ELF-1 (cell line): ENCODE measurements at regions not wholly inside any gene's neighbourhood (a gene's known extent, or its start where the extent isn't known, plus 50 kb on each side); places are given as distances from the start of the nearest gene placed in this dataset.

ENCODE experiments used
- DNase-seq: peaks from one replicate; pipeline ENCODE4 v3.0.0-alpha.2; 2016; ENCODE audit warnings: low read depth, low spot score

- DNase-seq, result no peak
Measured at GRCh38 chr5:167649471-167649870, 642.0 kb upstream of the WWC1 start.

GRCh38 chr5:167652690-167653089 is 638.8 kb upstream of the WWC1 start:
- DNase-seq, result no peak

DNA sequence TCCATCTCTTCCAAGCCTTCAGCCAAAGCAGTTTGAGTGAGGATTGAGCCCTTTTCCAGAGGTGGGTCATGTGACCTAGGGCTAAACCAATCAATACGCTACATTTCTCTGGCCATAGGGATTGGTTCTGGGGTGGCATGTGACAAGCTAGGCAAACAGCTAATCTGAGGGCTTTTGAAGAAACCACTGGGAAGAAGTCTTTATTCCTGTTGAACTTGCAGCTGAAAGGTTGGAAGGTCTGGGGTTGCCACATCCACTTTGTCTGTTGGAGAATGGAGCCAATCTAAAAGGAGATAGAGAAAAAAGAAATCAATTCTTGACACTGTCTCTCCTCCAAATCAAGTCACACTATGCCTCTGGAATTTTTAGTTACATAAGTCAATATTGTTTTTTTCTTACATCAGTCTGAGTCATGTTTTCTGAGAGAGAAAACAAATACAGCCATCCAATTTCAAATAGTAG is 637.8 kb upstream of the WWC1 start:
- DNase-seq, result no peak

- no peak for DNase-seq
Measured at GRCh38 chr5:167657016-167657415, 634.4 kb upstream of the WWC1 start.

DNA sequence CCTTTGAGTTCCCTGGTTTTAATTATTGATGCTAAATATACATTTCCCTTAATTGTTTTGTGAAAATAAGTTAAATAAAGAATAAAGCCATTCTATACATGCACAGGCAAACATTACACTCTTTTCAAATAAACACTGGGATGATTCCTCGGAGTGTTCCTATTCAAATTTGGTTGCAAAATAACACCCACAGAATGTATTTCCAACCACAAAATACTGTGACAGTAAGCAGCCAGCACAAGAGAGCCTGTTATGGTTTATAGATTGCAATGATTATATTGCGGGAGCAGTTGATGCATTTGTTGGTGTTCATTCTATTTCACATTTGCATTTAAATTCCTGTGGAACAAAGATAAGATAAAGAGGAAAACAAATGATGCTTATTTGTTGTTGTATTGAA is 632.6 kb upstream of the WWC1 start:
- no peak for DNase-seq

- no peak for DNase-seq
Measured at GRCh38 chr5:167661605-167662004, 629.8 kb upstream of the WWC1 start.

DNA sequence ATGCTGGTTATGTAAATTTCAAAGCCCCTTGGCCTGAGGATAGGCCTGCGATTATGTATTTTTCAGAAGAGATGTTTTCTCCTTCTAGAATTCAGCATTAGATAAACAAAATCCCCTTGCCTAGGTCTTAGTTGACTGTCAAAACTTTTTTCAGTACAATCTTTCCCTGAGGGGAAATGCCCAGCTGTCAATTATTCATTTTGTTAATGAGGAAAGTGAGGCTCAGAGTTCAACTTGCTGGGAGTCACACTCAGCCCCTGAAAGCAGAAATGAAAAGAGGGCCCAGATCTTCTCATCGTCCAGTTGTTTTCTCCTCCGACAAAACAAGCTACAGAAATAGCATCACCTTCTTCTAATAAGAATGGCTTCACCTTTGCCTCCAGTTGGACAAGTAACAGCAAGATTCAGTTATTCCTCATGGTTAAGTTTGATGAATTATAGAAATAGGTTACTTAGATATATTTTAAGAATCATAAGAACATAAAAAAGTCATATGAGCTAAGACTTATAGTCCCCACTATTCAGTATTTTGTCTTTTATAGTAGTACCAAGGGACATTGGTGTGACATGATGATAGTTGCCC is 627.1 kb upstream of the WWC1 start:
- no peak for DNase-seq

GRCh38 chr5:167665841-167666375 is 625.5 kb upstream of the WWC1 start:
- DNase-seq, result no peak

- DNase-seq, result no peak
Measured at GRCh38 chr5:167671176-167671575, 620.3 kb upstream of the WWC1 start.

DNA sequence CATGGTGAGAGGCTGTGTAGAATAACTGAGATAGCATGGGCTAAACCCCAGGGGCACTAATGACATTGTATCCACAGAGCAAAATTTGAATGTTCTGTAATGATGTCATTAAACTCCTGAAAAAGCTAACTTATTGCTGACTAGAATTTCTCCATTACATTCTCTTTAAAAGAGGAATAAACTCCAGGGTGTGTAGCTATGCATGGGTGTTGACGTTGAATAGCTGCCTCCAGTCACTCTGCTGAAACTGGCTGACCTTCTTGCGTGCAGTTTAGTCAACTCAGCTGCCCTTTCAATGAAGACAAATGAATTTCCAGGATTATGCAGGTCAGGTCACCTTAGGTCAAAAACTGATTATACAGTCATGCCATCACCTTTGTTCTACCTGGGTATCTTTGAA is 617.5 kb upstream of the WWC1 start:
- no peak for DNase-seq

GRCh38 chr5:167678481-167678880 is 613.0 kb upstream of the WWC1 start:
- DNase-seq, result peak; percentile 9

GRCh38 chr5:167684251-167684650 is 607.2 kb upstream of the WWC1 start:
- no peak for DNase-seq

GRCh38 chr5:167688341-167689130 is 602.9 kb upstream of the WWC1 start:
- no peak for DNase-seq

- DNase-seq, result no peak
Measured at GRCh38 chr5:167694325-167695147, 596.9 kb upstream of the WWC1 start.

GRCh38 chr5:167696558-167697314 is 594.7 kb upstream of the WWC1 start:
- DNase-seq, result peak; percentile 23

DNA sequence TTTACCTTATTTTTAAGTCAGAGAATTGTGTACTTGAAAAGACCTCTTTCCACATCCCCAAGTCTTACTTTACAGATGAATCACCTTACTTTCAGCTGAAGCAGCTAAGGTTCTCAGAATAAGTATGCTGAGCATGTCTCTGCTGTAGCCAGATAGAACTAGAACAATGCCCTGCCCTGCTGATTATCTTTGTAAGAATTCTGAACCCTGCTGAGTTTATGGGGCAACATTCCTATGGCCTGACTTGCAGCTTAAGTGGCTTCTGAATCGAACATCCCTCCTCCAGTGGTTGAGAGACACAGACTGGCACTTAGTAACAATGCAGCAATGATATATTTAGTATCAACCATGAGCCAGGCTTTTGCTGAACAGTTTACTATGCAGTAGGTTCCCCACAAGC is 592.0 kb upstream of the WWC1 start:
- peak; percentile 84 for DNase-seq

DNA sequence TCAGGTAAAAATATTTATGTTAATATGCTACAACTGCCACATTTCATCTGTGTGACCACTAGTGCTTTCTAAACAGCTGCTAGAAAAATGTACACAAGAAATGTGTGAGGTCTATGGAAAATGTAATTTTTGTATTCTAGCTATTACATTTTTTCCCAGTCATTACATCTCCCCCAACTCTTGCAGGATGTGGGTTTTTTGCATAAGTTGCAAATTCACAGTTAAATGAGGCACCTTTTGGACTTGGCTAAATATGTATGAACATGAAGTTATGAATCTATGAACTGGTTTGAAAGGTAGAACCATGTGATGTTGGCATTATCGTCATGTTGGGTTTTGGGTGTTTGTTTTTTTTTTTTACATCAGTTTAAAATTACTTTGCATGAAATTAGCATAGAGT is 590.4 kb upstream of the WWC1 start:
- DNase-seq, result no peak

GRCh38 chr5:167702014-167702413 is 589.4 kb upstream of the WWC1 start:
- DNase-seq, result no peak

DNA sequence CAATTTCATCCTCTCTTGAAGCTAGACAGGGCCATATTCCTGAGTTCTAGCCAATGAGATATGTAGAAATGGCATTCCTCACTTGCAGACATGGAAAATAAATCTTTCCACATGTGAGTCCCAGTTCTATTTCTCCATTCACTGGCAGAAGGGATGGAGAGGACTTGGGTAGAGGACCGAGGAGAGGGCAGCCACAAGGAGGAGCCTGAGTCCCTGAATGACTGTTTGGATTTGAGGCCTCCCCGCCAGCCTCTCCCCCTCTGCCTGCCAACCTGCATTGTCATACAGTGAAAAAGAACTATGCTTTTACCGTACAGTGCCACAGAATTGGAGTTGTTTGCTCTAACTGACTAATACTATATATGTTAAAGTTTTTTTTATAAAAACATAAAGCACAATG is 583.0 kb upstream of the WWC1 start:
- DNase-seq, result no peak

GRCh38 chr5:167709625-167710024 is 581.8 kb upstream of the WWC1 start:
- DNase-seq, result no peak

DNA sequence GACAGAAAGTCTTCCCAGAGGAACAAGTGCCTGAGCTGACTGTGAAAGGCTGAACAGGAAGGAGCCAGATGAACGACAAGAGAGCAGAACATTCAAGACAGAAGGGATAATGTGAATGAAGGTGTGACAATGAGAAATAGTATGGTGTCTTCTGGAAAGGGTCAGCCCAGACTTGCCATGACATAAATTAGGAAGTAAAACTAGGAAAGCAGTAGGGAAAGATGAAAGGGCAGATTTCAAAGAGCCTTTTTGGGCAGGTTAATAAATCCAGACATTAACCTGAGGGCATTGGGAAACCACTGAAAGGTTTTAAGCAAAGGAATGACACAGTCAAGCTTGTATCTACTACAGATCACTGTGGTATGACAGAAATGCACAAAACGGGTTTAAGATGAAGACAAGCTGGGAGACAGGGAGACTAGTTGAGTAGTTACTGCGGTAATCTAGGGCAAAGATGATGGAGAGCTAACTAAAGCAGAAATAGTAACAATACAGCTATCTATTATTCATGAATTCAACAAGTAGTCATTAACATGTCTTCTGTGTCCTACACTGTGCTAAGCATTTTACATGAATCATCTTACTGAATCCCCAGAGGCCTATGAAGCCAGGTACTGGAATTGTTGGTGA is 580.9 kb upstream of the WWC1 start:
- peak; percentile 32 for DNase-seq
